Cardiac fibroblast (primary cell): ENCODE measurements at regions not wholly inside any gene's neighbourhood (a gene's known extent, or its start where the extent isn't known, plus 50 kb on each side); places are given as distances from the start of the nearest gene placed in this dataset.

Source experiments
- DNase-seq, 2 donors: peaks; one replicate each; pipeline versions ENCODE4 v3.0.0 to v3.0.0-alpha.2; 2010; ENCODE audit warnings: low read depth in 2 of 2
- H3K4me3 ChIP-seq, 2 donors: replicated peaks in 1 of 2; 1 replicate in 1 of 2; 2 replicates in 1 of 2; pipeline ENCODE4 v1.5.1; 2011; ENCODE audit warnings: low read depth in 2 of 2, low read length in 2 of 2, mild to moderate bottlenecking in 2 of 2, moderate library complexity in 1 of 2
- CTCF ChIP-seq: IDR thresholded peaks from one replicate; pipeline ENCODE4 v1.5.1; 2011; ENCODE audit warnings: low read depth, mild to moderate bottlenecking, low read length, inconsistent platforms

GRCh38 chr17:34068571-34068970 lies 186.5 kb upstream of the CCL2 start:
- no peak for TF ChIP-seq CTCF
- no peak overlapping the region for H3K4me3 ChIP-seq
- no peak for DNase-seq

GRCh38 chr17:34070712-34071111 lies 184.4 kb upstream of the CCL2 start:
- TF ChIP-seq CTCF, result no peak
- no peak overlapping the region for H3K4me3 ChIP-seq

GRCh38 chr17:34071886-34072420 lies 183.1 kb upstream of the CCL2 start:
- H3K4me3 ChIP-seq, result no peak overlapping the region
- no peak for DNase-seq
- TF ChIP-seq CTCF, result no peak

More at GRCh38 chr17:34070712-34071111, 184.4 kb upstream of the CCL2 start:
- DNase-seq, result no peak

GRCh38 chr17:34075076-34075475 lies 180.0 kb upstream of the CCL2 start:
- H3K4me3 ChIP-seq, result no peak overlapping the region
- DNase-seq, result no peak
- TF ChIP-seq CTCF, result no peak

GRCh38 chr17:34076743-34077631 lies 178.1 kb upstream of the CCL2 start:
- TF ChIP-seq CTCF, result no peak
- DNase-seq, result no peak
- no peak overlapping the region for H3K4me3 ChIP-seq

GRCh38 chr17:34081269-34081668 lies 173.8 kb upstream of the CCL2 start:
- H3K4me3 ChIP-seq, result no peak overlapping the region
- peak in 1 of 2 donors; percentile 6 for DNase-seq
- peak; percentile 26 for TF ChIP-seq CTCF
